Uterus (tissue), 2 donors: ENCODE measurements at regions not wholly inside any gene's neighbourhood (a gene's known extent, or its start where the extent isn't known, plus 50 kb on each side); places are given as distances from the start of the nearest gene placed in this dataset.

ENCODE experiments used
- CTCF ChIP-seq, 4 experiments: fragments of 200-600 bp in 2 of 4; fragments of 450-650 bp in 2 of 4; sonication (generic) in 2 of 4; IDR thresholded peaks; one replicate each; pipeline ENCODE4 v1.5.1; 2016 to 2019; ENCODE audit warnings: antibody characterized with exemption in 4 of 4, mild to moderate bottlenecking in 2 of 4, moderate library complexity in 1 of 4
- POLR2A ChIP-seq, 2 donors: fragments of 450-650 bp; IDR thresholded peaks; one replicate each; pipeline ENCODE4 v1.6.1; 2016; ENCODE audit warnings: antibody characterized with exemption in 2 of 2, mild to moderate bottlenecking in 1 of 2, moderate library complexity in 1 of 2

DNA sequence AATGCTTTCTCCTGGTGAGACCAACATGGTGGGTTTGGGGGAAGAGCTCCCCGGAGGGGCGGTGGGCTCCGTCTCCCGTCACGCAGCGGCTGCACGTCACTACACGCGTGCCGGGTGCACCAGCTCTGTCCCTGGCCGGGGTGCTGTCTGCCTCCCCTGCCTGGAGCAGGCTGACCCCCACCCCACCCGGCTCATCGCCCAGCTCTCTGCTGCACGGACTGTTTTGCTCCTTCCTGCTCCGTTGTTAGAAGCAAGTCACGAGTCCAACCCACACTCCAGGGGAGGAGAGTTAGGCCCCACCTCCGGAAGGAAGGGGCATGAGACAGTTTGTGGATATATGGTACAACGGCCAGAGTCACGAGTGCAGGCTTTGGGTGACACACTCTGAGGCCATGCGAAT lies 364.9 kb downstream of the BRD1 start:
- TF ChIP-seq CTCF (IDR thresholded peaks at IDR 0.05), result no peak
- no peak for TF ChIP-seq POLR2A (IDR thresholded peaks at IDR 0.05)
